ENCODE measurements at regions not wholly inside any gene's neighbourhood (a gene's known extent, or its start where the extent isn't known, plus 50 kb on each side); places are given as distances from the start of the nearest gene placed in this dataset.

GRCh38 chr2:203805486-203805838, 62.1 kb upstream of the CTLA4 start:
- no peak for TF ChIP-seq CTCF (IDR thresholded peaks at IDR 0.05; ENCODE audit: control extremely low read depth in 1 of 3, insufficient read depth in 1 of 3, low read depth in 1 of 3, low read length in 3 of 3)
- no peak for TF ChIP-seq ATF3 (IDR thresholded peaks at IDR 0.05; ENCODE audit: insufficient read depth, low read depth, low read length)
- TF ChIP-seq JUN (IDR thresholded peaks at IDR 0.05; ENCODE audit: low read depth, low read length), result no peak
- TF ChIP-seq HDAC2 (IDR thresholded peaks at IDR 0.05; ENCODE audit: borderline replicate concordance in 1 of 2, low read depth in 2 of 2, low read length in 2 of 2), result no peak
- no peak for TF ChIP-seq NRF1 (IDR thresholded peaks at IDR 0.05; ENCODE audit: low read depth, low read length)
- no peak for TF ChIP-seq POLR2A (IDR thresholded peaks at IDR 0.05; ENCODE audit: control extremely low read depth in 1 of 2, low read depth in 2 of 2, low read length in 2 of 2)
- TF ChIP-seq CBX5 (IDR thresholded peaks at IDR 0.05; ENCODE audit: low read depth, low read length), result no peak
- TF ChIP-seq MAX (IDR thresholded peaks at IDR 0.05), result no peak
- TF ChIP-seq POLR2AphosphoS5 (IDR thresholded peaks at IDR 0.05; ENCODE audit: low read depth, low read length), result no peak
- no peak for TF ChIP-seq TAF1 (IDR thresholded peaks at IDR 0.05; ENCODE audit: low read depth, low read length)

All from H1 (cell line).